ENCODE measurements at regions not wholly inside any gene's neighbourhood (a gene's known extent, or its start where the extent isn't known, plus 50 kb on each side); places are given as distances from the start of the nearest gene placed in this dataset.

- TF ChIP-seq ZNF462 (CRISPR knock-in tag; IDR thresholded peaks at IDR 0.05) (no peak), ZNF114 (CRISPR knock-in tag; IDR thresholded peaks at IDR 0.05) (no peak), JUNB (IDR thresholded peaks at IDR 0.05; ENCODE audit: unreplicated experiment) (no peak), POLR2AphosphoS5 (IDR thresholded peaks at IDR 0.05; ENCODE audit: low read depth) (no peak), ETS1 (IDR thresholded peaks at IDR 0.05) (no peak), STAT1 (IDR thresholded peaks at IDR 0.05; ENCODE audit: unreplicated experiment) (no peak), ZNF331 (CRISPR knock-in tag; IDR thresholded peaks at IDR 0.05; ENCODE audit: low read depth) (no peak)
Measured at GRCh38 chr1:188949701-188950100, 1528.0 kb downstream of the BRINP3 start (continued).

- H3K4me1 Mint-ChIP-seq, result peaks cover 12% of the 10 kb centered on the region
- no peak overlapping the region for H3K4me2 ChIP-seq
- H2AFZ ChIP-seq, result no peak overlapping the region
- H3K9me2 ChIP-seq (ENCODE audit: insufficient read depth), result peaks cover 9% of the 10 kb centered on the region; the same call in 1 of the 2 replicates
- H3K4me1 ChIP-seq (ENCODE audit: insufficient read depth), result peaks cover 10% of the 10 kb centered on the region
- no peak overlapping the region for H3K4me3 Mint-ChIP-seq
- H3K27me3 Mint-ChIP-seq (ENCODE audit: insufficient read depth, low read depth, poor library complexity), result no peaks in the 10 kb centered on the region
- no peaks in the 10 kb centered on the region; the same call in 2 of the 3 replicates for H3K9me3 Mint-ChIP-seq
- H4K20me1 ChIP-seq (replicated peaks; ENCODE audit: insufficient read depth), result no peaks in the 10 kb centered on the region
- no peaks in the 10 kb centered on the region for H3K36me3 ChIP-seq (ENCODE audit: insufficient read depth)
- ATAC-seq (peak; percentile 34; the same call in 2 of the 3 replicates), DNase-seq (ENCODE audit: low spot score) (peak; percentile 14)
- TF ChIP-seq CTCF (conservative IDR thresholded peaks at IDR 0.05; ENCODE audit: low read depth in 2 of 2) (peak in 1 of 2 experiments; percentile 31; a peak in 1 of 4 replicates), ZNF114 (CRISPR knock-in tag; IDR thresholded peaks at IDR 0.05) (no peak)
- H3K4me3 ChIP-seq, result no peak overlapping the region
- H3K27ac ChIP-seq (ENCODE audit: low read depth), result no peak overlapping the region
- H3K79me2 ChIP-seq (replicated peaks; ENCODE audit: insufficient read depth), result no peaks in the 10 kb centered on the region
- no peaks in the 10 kb centered on the region for H3K27me3 ChIP-seq (ENCODE audit: insufficient read depth)
- no peak overlapping the region for H3K27ac Mint-ChIP-seq
- H3K36me3 Mint-ChIP-seq (ENCODE audit: low read depth), result no peaks in the 10 kb centered on the region
- no peaks in the 10 kb centered on the region for H3F3A ChIP-seq (replicated peaks; ENCODE audit: low read depth)
Measured at GRCh38 chr1:188958461-188959115, 1519.1 kb downstream of the BRINP3 start.

Measured in GM23338 (cell line).